ENCODE measurements at regions not wholly inside any gene's neighbourhood (a gene's known extent, or its start where the extent isn't known, plus 50 kb on each side); places are given as distances from the start of the nearest gene placed in this dataset.

GRCh38 chr10:113304726-113305125 lies 248.1 kb upstream of the HABP2 start:
- intact Hi-C loops (cut with DNase I): no loop called here
- Histone ChIP-seq H3K36me3 (no peaks in the 10 kb centered on the region), H3K4me1 (no peaks in the 10 kb centered on the region), H3K9me3 (no peaks in the 10 kb centered on the region), H3K27ac (no peak overlapping the region), H3K9ac (ENCODE audit: low read depth in 2 of 2, low read length in 2 of 2) (no peak overlapping the region), H3K27me3 (no peaks in the 10 kb centered on the region), H3K4me3 (no peak overlapping the region)
- DNase-seq: no peak
- TF ChIP-seq, protein P1, sequence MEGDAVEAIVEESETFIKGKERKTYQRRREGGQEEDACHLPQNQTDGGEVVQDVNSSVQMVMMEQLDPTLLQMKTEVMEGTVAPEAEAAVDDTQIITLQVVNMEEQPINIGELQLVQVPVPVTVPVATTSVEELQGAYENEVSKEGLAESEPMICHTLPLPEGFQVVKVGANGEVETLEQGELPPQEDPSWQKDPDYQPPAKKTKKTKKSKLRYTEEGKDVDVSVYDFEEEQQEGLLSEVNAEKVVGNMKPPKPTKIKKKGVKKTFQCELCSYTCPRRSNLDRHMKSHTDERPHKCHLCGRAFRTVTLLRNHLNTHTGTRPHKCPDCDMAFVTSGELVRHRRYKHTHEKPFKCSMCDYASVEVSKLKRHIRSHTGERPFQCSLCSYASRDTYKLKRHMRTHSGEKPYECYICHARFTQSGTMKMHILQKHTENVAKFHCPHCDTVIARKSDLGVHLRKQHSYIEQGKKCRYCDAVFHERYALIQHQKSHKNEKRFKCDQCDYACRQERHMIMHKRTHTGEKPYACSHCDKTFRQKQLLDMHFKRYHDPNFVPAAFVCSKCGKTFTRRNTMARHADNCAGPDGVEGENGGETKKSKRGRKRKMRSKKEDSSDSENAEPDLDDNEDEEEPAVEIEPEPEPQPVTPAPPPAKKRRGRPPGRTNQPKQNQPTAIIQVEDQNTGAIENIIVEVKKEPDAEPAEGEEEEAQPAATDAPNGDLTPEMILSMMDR (IDR thresholded peaks at IDR 0.05): no peak

DNA sequence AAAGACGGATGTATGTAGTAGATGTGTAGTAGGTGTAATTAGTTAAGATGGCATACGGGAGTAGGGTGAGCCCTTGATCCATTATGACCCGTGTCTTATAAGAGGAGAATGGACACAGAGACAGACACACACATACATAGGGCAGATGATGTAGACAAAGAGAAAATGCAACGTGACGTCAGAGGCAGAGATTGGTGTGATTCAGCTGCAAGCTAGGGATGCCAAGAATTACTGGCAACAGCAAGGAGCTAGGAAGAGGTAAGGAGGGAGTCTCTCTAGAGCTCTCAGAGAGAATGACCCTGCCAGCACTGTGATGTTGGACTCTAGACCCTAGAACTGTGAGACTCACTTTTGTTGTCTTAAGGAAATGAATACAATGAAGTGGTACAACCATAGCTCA lies 247.0 kb upstream of the HABP2 start:
- no peak for DNase-seq
- Histone ChIP-seq H3K4me1 (no peaks in the 10 kb centered on the region), H3K9me3 (no peaks in the 10 kb centered on the region), H3K27ac (no peak overlapping the region), H3K9ac (ENCODE audit: low read depth in 2 of 2, low read length in 2 of 2) (no peak overlapping the region), H3K4me3 (no peak overlapping the region), H3K27me3 (no peaks in the 10 kb centered on the region), H3K36me3 (no peaks in the 10 kb centered on the region)
- TF ChIP-seq, protein P1 (IDR thresholded peaks at IDR 0.05): no peak
- intact Hi-C loops (cut with DNase I): no loop called here

GRCh38 chr10:113309791-113310190 lies 243.1 kb upstream of the HABP2 start:
- no peak for DNase-seq
- Histone ChIP-seq H3K4me3 (no peak overlapping the region), H3K36me3 (no peaks in the 10 kb centered on the region), H3K27ac (no peak overlapping the region), H3K9me3 (no peaks in the 10 kb centered on the region), H3K9ac (ENCODE audit: low read depth in 2 of 2, low read length in 2 of 2) (no peak overlapping the region), H3K27me3 (no peaks in the 10 kb centered on the region), H3K4me1 (no peaks in the 10 kb centered on the region)
- TF ChIP-seq, protein P1 (IDR thresholded peaks at IDR 0.05): no peak
- intact Hi-C loops (cut with DNase I): no loop called here

DNA sequence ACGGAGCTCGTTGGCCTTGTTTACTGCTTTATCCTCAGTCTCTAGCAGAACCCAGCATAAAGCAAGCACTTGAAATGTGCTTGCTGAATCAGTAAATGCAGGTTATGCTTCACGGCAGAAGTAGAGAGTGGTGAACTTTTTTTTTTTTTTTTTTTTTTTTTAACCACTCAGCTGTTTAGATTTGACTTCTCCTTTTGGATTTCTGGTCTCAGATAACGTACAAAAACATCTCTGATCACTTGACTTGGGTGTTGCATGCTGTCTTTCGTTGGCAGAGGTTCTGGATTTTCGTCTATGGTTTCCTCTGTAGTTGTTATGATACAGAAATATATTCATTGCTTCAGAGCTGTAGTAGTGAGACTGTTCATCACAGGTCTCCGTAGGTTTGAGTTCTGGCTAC lies 242.5 kb upstream of the HABP2 start:
- intact Hi-C loops (cut with DNase I): no loop called here
- Histone ChIP-seq H3K27me3 (no peaks in the 10 kb centered on the region), H3K4me1 (no peaks in the 10 kb centered on the region), H3K36me3 (no peaks in the 10 kb centered on the region), H3K9me3 (no peaks in the 10 kb centered on the region), H3K27ac (no peak overlapping the region), H3K4me3 (no peak overlapping the region), H3K9ac (ENCODE audit: low read depth in 2 of 2, low read length in 2 of 2) (no peak overlapping the region)
- DNase-seq: no peak
- TF ChIP-seq, protein P1 (IDR thresholded peaks at IDR 0.05): no peak

- TF ChIP-seq, protein P1 (IDR thresholded peaks at IDR 0.05): no peak
- H3K4me1 ChIP-seq: no peaks in the 10 kb centered on the region
- no peak overlapping the region for H3K9ac ChIP-seq (ENCODE audit: low read depth in 2 of 2, low read length in 2 of 2)
- no peaks in the 10 kb centered on the region for H3K27me3 ChIP-seq
- no peaks in the 10 kb centered on the region for H3K9me3 ChIP-seq
- H3K27ac ChIP-seq: no peak overlapping the region
- intact Hi-C loops (cut with DNase I): no loop called here
- H3K4me3 ChIP-seq: no peak overlapping the region
- H3K36me3 ChIP-seq: no peaks in the 10 kb centered on the region
- DNase-seq: no peak
Measured at GRCh38 chr10:113313048-113313602, 239.7 kb upstream of the HABP2 start.
